GM12801 (cell line): ENCODE measurements at regions not wholly inside any gene's neighbourhood (a gene's known extent, or its start where the extent isn't known, plus 50 kb on each side); places are given as distances from the start of the nearest gene placed in this dataset.

ENCODE experiments used
- TF ChIP-seq, protein P1 (sequence below): IDR thresholded peaks from one replicate; pipeline ENCODE4 v1.5.1; 2011; ENCODE audit warnings: control low read depth; ENCODE audit not compliant: insufficient read length; ENCODE audit errors: extremely low read depth

GRCh38 chr12:125651625-125652024, 586.4 kb downstream of the AACS start:
- TF ChIP-seq, protein P1, sequence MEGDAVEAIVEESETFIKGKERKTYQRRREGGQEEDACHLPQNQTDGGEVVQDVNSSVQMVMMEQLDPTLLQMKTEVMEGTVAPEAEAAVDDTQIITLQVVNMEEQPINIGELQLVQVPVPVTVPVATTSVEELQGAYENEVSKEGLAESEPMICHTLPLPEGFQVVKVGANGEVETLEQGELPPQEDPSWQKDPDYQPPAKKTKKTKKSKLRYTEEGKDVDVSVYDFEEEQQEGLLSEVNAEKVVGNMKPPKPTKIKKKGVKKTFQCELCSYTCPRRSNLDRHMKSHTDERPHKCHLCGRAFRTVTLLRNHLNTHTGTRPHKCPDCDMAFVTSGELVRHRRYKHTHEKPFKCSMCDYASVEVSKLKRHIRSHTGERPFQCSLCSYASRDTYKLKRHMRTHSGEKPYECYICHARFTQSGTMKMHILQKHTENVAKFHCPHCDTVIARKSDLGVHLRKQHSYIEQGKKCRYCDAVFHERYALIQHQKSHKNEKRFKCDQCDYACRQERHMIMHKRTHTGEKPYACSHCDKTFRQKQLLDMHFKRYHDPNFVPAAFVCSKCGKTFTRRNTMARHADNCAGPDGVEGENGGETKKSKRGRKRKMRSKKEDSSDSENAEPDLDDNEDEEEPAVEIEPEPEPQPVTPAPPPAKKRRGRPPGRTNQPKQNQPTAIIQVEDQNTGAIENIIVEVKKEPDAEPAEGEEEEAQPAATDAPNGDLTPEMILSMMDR: no peak

GRCh38 chr12:125652681-125653080, 587.4 kb downstream of the AACS start:
- TF ChIP-seq, protein P1: no peak

DNA sequence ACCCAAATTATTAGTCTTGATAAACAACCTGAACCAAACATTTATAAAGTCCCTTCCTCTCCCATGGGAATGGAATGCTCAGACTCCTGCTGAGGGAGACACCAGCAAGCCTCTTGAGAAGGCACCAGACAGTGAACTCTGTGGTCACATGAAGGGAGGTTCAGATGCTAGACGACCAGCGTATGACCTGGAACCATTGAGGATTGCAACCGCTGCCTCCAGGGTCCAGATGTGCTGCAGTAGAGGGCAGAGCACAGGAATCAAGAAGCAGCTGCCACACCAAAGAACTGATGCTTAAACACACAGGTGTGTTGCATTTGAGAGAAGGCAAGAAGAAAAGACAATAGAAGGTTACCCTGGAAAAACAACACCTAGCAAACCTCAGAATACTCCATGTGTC, 592.4 kb downstream of the AACS start:
- TF ChIP-seq, protein P1: no peak

GRCh38 chr12:125674554-125675338, 609.5 kb downstream of the AACS start:
- TF ChIP-seq, protein P1: no peak

DNA sequence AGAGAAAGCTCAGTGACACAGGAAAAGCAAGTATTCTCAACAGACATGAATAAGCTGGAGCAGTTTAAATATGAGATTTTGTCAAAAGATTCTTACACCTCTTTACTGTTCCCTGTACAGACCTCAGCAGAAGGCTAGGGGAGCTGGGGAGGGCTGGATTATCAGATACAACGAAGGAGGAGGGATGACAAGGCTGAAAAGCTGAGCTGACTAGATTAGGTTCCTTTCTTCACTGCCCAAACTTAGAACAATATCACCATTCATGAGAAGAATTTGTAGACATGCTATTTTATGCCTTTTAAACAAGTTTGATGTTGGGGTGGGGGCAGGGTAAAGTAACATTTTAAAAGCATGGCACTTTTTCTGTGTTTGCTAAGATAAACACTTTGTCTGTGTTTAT, 611.1 kb downstream of the AACS start:
- TF ChIP-seq, protein P1: no peak

DNA sequence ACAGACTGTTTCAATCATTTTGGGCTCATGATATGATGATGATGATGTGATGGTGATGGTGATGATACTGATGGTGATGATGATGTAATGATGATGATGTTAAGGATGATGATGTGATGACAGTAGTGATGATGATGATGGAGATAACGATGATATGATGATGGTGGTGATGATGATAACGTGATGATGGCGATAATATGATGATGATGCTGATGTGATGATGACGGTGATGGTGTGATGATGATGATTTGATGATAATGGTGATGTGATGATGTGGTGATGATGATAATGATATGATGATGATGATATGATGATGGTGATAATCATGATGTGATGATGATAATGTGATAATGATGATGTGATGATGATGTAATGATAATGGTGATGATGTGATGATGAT, 612.6 kb downstream of the AACS start:
- TF ChIP-seq, protein P1: no peak

DNA sequence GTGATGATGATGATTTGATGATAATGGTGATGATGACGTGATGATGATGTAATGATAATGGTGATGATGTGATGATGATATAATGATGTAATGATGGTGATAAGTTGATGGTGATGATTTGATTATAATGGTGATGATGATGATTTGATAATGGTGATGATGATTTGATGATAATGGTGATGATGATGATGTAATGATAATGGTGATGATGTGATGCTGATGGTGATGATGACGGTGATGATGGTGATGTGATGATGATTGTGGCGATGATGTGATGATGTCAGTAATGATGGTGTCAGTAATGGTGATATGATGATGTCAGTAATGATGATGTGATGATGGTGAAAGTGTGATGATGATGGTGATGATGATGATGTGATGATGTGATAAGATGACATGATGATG, 613.4 kb downstream of the AACS start:
- TF ChIP-seq, protein P1: no peak
